Activated naive CD4-positive, alpha-beta T cell treated with Interleukin-2 at 50 U/mL for 16 hours (primary cell): ENCODE measurements at regions not wholly inside any gene's neighbourhood (a gene's known extent, or its start where the extent isn't known, plus 50 kb on each side); places are given as distances from the start of the nearest gene placed in this dataset.
"Not testable (repeated sequence)": the region's sequence is repeated elsewhere in the genome, so short reads cannot be mapped to it uniquely, and the experiment has no call there.

Experiments
- DNase-seq: peaks from one replicate; pipeline ENCODE4 v3.0.0-alpha.2; 2020

DNA sequence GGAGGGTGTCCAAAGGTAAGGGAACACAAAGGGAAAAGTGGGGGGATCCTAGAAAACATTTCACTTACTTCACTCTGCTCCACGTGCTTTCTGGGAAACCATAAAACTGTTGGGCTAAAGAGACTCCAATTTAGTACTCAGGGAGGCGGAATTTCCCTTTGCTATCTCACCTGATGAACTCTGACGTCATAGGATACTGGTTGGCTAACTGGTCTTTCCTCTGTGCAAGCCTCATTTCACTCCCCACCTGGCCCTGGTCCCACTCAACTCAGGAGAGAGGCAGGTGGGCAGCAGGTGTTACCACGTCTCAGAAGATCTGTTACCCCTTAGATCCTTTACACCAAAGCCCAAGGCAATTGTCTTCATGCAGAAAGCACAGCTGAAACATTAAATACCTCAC is 51.8 kb upstream of the PMAIP1 start:
- no peak for DNase-seq

DNA sequence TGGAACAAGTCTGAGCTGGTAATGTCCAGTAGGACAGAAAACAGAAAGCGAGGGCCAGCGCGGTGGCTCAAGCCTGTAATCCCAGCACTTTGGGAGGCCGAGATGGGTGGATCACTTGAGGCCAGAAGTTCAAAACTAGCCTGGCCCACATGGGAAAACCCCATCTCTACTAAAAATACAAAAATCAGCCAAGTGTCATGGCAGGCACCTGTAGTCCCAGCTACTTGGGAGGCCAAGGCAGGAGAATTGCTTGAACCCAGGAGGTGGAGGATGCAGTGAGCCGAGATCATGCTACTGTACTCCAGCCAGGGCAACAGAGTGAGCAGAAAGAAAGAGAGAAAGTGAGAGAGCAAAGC is 52.3 kb upstream of the PMAIP1 start:
- not testable (repeated sequence) for DNase-seq

DNA sequence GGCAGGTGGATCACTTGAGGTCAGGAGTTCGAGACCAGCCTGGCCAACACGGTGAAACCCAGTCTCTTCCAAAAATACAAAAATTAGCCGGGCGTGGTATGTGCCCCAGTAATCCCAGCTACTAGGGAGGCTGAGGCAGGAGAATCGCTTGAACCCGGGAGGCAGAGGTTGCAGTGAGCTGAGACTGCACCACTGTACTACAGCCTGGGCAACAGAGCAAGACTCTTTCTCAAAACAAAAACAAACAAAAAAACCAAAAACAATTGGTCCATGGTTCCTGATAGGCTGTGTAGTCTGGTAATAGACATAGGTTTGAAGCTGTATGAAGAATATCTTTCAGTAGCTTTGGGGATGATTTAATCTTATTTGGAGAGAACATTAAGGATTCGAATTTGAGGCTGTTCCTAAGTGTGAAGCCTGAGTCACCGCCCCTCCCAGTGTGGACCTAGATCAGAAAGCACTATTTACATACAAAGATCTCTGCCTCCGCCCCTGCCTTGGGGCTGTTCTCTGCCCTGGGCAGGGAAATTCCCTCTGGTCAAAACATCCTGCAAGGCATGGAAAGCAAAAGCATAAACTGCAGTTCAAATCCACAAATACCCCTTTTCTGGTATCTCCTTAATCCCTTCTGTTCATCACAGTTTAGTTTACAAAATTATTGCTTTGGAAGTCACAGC is 52.8 kb upstream of the PMAIP1 start:
- peak; percentile 43 for DNase-seq

DNA sequence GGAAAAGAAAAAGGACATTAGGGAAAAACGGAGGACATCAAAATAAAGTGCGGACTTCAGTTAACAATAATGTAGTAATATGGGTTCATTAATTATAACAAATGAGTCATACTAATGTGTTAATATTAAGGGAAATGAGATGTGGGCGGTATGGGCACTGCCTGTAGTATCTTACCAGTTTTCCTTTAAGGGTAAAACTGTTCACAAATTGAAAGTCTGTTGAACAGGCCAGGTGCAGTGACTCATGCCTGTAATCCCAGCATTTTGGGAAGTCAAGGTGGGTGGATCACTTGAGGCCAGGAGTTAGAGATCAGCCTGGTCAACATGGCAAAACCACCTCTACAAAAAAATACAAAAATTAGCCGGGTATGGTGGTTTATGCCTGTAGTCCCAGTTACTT is 56.8 kb upstream of the PMAIP1 start:
- no peak for DNase-seq

DNA sequence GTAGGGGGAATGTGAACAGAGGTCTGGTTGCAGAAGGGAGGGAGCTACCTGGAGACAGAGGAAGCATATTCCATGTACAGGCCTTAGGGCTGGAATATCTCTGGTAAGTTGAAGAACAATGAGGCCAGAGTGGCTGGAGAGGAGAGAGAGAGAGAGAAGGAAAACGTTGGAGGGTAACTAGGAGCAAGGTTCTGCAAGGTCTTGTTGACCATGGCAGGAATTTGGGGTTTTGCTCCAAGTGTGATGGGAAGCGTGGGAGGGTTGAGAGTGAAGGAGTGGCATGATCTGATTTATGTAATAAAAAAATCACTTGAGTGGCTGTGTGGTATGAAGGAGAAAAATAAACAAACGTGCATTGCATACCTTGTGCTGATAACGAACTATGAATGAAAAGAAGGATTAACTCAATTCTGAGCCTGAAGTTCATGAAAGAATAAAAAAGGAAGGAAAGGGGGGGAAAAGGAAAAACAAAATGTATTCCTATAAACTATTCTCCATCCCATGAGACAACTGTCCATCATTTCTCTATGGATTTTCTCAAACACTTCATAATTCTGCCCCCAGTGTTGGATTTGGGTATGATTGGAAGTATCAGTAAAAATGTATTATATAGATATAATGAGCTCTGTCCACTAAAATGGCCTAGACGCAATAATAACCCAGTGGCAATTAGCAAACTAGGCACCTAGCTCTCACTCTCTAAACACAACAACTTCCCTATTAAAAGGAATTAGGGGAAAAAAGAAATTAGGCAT is 59.7 kb upstream of the PMAIP1 start:
- DNase-seq: no peak

DNA sequence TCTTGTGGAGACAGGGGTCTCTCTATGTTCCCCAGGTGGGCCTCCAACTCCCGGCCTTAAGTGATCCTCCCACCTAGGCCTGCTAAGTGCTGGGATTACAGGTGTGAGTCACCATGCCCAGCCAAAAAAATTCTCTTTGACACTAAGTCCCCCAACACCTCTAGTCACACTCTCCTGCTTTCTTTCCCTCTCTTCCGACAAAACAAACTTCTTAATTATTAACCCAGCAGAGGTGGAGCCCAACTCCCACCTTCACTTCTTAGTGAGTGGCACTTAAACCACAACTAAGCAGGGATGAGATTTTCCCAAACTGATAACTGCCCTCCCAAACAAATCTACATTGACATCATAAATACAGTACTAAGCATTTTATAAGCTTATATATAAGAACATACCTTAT is 60.5 kb upstream of the PMAIP1 start:
- DNase-seq: no peak

DNA sequence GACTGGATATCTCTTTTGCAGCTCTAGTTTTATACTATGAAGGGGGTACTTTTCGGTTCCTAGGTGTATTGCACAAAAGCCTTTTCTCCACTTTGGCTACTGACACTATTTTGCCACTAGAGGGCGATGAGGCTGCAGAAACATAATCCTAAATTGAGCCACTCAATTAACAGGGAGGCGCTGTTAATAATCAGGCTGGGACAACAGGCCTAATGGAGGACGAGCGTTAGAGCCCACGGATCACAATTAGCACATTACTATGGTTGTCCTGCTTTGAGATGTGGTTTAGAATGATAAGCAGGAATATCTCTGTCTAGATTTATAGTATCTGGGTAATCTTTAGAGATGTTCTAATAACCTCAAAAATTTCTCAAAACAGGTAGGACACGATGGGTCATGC is 62.2 kb upstream of the PMAIP1 start:
- peak; percentile 48 for DNase-seq

DNA sequence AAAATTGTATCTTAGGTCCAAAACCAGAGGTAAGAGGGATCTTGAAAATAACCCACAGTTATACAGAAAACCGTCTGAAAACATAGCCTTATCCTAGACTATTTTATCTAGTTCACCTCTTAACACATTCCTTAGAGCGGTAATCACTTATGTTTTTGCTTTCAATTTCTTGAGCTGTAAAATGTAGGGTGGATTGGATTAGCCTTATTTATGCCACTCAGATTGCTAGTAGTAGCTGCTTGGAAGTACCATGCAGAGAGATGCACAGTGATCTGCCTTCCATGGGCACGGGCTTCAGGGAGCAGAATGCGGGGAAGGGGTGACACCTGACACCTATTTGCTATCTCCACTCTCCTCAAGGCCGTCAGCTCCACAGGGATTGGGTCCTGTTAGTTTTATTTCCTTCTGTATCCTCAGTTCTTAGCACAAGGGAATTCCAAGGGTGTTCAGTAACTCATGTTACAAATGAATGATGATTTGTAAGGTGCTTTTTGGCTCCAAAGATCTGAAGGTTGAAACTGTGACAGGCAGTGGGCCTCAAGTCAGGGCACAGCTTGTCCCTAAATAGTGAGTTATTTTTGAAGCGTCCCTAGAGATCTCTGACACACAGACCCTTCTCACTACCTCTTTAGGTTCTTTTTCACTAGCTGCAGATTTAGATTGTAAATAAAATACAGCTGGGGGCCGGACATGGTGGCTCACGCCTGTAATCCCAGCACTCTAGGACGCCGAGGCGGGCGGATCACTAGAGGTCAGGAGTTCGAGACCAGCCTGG is 64.0 kb upstream of the PMAIP1 start:
- no peak for DNase-seq

DNA sequence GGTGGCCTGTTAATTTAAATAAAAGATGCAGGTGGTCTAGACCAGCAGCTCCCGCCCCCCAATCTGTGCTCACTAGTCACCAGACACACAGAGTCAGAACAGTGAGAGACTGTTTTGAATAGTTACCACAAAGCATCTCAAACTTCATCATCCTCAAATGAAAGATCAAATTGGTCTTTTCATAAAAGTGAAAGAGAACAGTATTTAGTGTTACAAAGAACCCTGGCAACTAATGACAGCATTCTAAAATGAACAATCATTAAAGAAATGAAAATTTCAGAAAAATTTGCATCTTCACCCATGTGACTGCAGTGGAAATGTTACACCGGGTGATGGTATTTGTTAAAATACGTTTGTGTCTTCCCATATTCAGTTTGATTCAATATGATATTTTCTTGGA is 65.5 kb upstream of the PMAIP1 start:
- DNase-seq: no peak

DNA sequence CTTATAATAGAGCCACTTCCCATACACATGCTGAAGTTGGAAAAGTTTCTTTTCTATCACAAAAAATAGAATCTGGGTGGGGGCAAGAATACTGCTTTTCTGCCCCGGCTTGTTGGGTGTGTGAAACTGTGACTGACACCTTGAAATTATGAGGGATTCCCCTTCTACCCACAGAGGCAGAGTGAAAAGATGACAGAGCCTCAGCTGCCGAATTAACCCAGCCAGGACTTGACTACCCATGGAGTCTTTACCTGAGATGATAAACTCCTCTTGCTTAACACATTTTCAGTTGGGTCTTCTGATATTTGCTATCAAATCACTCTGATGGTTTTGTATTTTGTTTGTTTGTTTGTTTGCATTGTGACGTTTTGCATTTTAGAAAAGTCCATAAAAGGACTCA is 66.0 kb upstream of the PMAIP1 start:
- DNase-seq: no peak

DNA sequence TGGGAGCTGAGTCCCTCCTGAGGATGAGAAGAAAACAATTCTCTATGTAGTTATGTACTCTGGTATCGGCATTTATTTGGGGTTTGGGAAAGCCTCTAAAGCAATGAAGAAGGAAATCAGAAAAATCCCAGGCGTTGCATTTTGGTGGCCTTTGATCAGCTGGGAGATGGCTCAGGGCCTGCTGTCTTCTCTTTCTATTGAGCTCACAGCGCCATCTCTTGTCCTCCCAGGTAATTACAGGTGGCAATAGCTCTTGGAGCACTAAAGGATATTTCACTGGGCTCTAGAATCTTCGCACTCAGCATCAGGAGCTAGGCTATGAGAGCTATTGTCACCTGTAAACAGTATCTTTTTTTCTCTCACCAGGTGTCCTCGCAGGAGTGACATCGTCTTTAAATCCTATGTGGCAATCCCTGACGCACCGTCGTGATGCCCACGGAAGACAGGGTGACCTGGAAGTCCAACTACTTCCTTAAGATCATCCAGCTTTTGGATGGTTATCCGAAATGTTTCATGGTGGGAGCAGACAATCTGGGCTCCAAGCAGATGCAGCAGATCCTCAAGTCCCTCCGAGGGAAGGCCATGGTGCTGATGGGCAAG is 76.1 kb upstream of the PMAIP1 start:
- DNase-seq: peak; percentile 30

DNA sequence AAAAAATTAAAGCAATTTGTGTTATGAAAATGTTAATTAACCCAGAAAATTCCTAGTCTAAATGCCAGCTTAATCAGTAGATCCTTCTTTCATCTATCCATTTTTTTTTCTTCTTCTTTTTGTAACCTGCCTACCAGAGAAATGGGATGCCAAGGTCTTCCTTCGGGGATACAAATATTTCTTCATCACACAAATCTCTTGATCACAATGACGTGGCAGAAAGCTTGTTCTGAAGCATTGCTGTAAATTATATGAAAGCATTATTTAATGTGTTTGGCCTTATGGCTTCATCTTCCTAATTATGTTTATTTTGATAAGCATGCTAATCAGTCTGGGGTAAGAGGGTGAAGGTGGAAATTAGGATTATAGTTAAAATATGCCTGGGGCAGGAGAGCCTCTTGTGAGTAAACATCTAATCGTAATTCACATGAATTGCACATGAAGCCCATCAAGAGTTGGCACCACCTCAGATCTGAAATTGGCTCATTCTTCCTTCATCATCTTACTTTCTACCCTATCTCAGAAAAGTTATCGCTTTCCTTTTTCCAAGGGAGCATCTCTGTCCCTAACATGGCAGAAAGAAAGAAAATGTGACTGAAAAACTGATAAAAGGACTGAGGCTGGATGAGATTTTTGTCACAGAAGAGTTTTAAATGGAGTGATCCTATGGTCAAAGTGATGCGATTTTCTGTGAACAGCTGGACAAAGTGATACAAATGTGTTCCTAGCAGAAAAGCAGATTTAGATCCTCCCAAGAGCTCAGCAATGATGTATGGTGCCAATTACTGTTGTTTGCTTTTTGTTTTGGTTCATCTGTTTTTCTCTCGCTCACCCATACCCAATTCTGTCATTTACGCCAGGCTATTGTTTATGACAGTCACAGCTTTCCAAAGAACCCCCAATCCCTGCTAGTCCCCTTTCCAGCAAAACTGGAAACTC is 76.9 kb upstream of the PMAIP1 start:
- DNase-seq: no peak

DNA sequence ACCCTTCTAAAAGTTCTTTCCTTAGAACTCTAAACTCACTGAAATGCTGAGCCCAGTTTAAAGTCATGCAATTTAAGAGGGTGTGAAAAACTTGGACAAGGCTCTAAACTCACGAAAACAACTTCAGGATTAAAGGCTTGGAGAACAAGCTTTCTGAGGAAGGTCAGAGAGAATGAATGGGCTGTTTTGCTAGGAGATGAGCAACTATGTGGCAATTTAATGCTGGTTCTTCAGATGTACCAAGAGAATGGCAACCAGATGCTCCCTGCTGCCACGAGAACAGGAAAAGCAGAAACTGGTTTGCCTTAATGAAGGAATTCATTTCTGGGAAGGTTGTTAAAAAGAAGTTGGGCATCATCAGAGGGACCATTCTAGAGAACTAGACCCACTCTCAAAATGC is 77.8 kb upstream of the PMAIP1 start:
- DNase-seq: no peak

DNA sequence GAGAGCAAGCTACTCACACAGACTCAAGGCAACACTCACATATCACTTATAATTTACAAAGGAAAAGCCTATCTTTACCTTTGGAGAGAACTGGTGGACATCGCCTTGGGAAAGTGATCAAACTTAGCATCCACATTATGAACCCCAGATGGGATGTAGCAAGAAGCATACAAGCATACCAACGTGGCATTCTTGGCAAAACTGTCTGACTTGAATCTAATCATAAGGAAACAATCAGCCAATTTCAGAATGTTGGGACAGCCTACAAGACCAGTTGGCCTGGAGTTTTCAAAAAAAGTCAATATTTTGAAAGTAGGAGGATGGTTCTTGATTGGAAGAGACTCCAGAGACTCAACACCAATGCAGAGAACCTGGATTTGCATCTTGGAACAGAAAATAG is 79.1 kb upstream of the PMAIP1 start:
- DNase-seq: no peak

DNA sequence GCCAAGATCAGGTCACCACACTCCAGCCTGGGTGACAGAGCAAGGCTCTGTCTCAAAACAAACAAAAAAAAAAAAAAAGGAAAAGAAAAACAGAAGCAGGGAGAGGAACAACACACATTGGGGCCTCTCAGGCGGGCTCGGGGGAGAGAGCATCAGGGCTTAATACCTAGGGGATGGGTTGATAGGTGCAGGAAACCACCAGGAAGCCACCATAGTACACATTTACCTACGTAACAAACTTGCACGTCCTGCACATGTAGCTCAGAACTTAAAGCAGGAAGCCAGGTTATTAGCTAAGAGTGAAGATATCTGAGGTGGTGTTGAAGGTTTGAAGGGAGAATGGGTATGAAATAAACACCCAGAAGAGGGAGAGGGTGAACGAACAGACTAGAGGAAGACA is 81.0 kb upstream of the PMAIP1 start:
- no peak for DNase-seq

DNA sequence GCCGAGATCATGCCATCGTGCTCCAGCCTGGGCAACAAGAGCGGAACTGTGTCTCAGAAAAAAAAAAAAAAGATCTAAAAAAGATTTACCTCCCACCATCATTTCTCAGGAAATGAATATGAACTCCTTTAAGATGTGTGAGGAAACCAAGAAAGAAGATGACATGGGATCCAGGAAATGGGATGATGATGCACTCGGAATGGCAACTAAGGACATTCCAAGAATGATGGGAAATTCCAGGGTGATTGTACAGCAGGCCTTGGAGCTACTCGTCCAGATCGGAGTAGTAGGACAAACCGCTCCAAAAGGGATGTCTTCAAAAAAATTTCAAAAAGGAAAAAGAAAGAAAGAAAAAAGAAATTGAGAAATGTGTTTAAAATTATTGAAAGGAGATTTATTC is 84.9 kb upstream of the PMAIP1 start:
- DNase-seq: no peak

DNA sequence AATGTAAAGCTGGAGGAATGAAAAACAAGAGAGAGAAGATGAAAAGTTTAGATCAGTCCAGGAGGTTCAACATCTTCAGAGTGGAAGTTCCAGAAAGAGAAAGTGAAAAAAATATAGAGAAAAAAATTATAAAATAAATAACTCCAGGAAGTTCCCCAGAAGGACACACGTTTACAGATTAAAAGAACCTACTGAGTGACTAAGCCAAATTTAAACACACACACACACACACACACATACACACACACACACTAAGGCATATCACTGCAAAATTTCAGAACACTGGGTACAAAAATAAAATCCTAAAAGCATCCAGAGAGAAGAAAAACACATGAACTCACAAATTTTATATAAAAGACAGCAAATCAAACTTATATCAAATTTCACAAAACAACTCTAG is 85.9 kb upstream of the PMAIP1 start:
- DNase-seq: no peak

DNA sequence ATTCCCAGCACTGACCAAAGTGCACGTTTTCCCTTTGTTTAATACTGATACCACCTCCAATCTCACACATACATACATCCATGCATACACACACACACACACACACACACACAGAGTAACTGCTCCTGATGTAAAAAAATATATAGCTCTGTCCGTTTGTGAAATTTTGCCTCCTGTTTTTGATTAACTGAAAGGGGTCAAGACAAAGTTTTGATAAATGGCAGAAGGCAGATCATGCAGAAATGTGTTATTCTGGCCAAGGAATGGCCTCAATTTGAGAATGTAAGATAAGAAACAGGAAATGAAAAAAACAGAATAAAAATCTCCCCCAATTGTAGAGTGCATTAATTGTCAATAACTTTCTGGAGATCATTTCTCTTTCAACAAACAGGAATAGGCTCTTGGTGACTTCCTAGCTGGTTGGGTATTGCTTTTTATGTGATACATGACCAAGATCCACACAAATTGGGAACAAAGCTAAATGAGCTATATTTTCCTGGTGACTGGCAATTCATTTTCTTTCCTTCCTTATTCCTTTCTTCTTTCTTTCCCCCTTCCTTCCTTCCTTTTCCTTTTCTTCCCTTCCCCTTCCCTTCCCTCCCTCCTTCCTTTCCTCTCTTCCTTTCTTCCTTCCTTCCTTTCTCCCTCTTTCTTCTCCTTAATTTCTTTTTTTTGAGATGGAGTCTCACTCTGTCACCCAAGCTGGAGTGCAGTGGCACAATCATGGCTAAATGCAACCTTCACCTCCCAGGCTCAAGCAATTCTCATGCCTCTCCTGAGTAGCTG is 88.9 kb upstream of the PMAIP1 start:
- no peak for DNase-seq

DNA sequence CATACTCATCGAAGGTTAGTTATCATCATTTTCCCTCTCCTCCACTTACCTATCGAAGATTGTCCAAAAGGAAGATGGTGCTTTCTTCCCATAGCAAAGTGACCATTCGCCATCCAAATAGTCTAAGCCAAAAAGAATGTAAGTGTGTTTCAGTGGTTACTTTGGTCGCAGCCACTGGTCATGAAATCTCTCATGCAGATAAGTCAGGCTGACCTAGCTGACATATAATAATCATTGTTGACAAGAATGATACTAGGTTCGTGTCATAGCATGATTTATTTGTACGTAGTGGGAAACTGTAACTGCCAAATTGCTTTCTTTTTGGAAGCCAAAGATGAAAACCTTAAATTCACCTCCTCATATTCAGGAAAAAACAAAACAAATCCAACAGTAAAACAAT is 89.6 kb upstream of the PMAIP1 start:
- DNase-seq: no peak

DNA sequence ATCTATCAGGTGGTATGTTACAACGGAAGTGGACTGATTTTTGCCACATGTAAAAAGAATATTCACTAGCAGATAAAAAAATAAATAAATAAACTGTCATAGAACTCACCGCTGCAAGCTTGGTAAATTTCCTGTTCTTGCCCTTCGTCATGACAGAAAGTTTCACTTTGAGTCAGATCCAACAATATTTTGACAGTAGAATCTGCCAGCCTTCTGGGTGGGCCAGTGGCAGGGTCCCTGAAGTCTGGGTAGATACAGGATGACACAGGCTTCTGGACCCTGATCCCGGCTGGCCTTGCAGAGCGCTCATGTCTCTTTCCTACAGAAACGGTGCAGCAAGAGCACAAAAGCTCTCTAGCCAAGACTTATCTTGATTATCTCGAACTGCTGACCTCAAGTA is 97.8 kb upstream of the PMAIP1 start:
- no peak for DNase-seq

DNA sequence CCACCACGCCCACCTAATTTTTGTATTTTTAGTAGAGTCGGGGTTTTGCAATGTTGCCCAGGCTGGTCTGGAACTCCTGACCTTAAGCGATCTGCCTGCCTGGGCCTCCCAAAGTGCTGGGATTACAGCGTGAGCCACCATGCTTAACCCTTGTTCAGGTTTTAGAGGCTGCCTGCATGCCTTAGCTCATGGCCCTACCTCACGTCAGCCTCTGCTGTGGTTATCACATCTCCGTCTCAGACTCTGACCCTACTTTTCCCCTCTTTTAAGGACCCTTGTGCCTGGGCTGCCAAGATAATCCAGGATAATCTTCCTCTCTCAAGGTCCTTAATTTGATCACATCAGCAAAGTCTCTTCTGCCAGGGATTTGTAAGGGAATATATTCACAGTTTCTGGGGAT is 98.2 kb upstream of the PMAIP1 start:
- DNase-seq: no peak

DNA sequence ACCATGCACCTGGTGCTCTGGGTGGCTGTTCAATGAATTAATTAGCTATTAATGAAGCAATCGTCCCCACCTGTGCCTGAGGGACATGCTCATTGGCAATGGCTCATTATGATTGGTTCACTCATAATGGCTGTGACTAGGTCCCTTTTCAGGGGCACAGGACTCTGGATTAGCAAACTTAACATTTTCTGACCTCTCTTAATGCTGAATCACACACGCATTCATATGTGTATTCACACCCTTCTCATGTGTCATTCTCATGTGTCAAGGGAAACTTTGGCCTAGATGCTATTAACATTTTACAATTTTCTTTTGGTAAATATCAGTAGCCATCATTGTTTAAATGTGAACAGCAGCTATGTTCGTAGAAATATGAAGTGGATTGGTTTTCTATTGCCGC is 98.9 kb upstream of the PMAIP1 start:
- no peak for DNase-seq
